Breast epithelium (tissue), 3 donors: ENCODE measurements at regions not wholly inside any gene's neighbourhood (a gene's known extent, or its start where the extent isn't known, plus 50 kb on each side); places are given as distances from the start of the nearest gene placed in this dataset.
"Not testable (repeated sequence)": the region's sequence is repeated elsewhere in the genome, so short reads cannot be mapped to it uniquely, and the experiment has no call there.

ENCODE experiments used
- CTCF ChIP-seq, 3 donors: fragments of 450-650 bp; IDR thresholded peaks; one replicate each; pipeline ENCODE4 v1.5.1; 2016 to 2017; ENCODE audit warnings: antibody characterized with exemption in 3 of 3, mild to moderate bottlenecking in 3 of 3, moderate library complexity in 3 of 3
- POLR2A ChIP-seq: fragments of 450-650 bp; IDR thresholded peaks from one replicate; pipeline ENCODE4 v1.6.1; 2016; ENCODE audit warnings: antibody characterized with exemption, mild to moderate bottlenecking, moderate library complexity

- not testable (repeated sequence) for TF ChIP-seq CTCF (IDR thresholded peaks at IDR 0.05); POLR2A
These were observed 538.1 kb downstream of the GOLGA6L6 start for GRCh38 chr15:20003471-20003870.
